ENCODE measurements at regions not wholly inside any gene's neighbourhood (a gene's known extent, or its start where the extent isn't known, plus 50 kb on each side); places are given as distances from the start of the nearest gene placed in this dataset.

GRCh38 chr3:81295906-81296577 lies 465.4 kb downstream of the GBE1 start:
- H3K36me3 ChIP-seq, result no peaks in the 10 kb centered on the region
- H3K27ac ChIP-seq, result no peak overlapping the region
- H3K4me3 ChIP-seq, result no peak overlapping the region
- H3K4me1 ChIP-seq, result no peaks in the 10 kb centered on the region
- no peaks in the 10 kb centered on the region for H3K9me3 ChIP-seq
- ATAC-seq, result no peak
- TF ChIP-seq CTCF (IDR thresholded peaks at IDR 0.05) (no peak), POLR2AphosphoS5 (IDR thresholded peaks at IDR 0.05) (no peak), EP300 (IDR thresholded peaks at IDR 0.05) (no peak), POLR2A (IDR thresholded peaks at IDR 0.05) (no peak)
- 88% methylated on average over 1 of the region's 1 CpG; no CpG with 5 or more reads in 1 of the 2 donors for WGBS, 2 donors (ENCODE audit: low coverage in 1 of 2)
- no peaks in the 10 kb centered on the region for H3K27me3 ChIP-seq

DNA sequence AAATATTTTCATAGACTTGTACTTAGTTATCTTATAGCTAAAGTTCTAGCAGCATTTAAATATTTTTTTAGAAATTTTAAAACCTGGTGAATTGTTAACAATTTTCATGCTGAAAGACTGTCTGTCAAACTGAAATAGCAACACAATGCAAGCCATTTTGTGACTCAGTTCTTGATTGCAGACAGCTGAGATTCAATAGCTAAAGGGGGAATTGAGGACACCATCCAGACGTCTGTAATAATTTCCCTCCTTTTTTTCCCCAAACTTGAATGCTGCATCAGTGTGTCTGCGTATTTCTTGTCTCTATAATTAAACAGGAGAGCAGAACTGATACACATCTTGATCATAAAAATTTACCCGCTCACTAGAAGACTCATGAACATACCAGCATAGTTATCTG lies 468.3 kb downstream of the GBE1 start:
- TF ChIP-seq POLR2AphosphoS5 (IDR thresholded peaks at IDR 0.05), result no peak
- TF ChIP-seq EP300 (IDR thresholded peaks at IDR 0.05), result no peak
- TF ChIP-seq CTCF (IDR thresholded peaks at IDR 0.05), result no peak
- TF ChIP-seq POLR2A (IDR thresholded peaks at IDR 0.05), result no peak
- Histone ChIP-seq H3K9me3 (peaks cover 0 to 6% (median 0%) of the 10 kb centered on the region in 3 donors), H3K36me3 (no peaks in the 10 kb centered on the region), H3K27ac (no peak overlapping the region), H3K4me1 (no peaks in the 10 kb centered on the region), H3K27me3 (no peaks in the 10 kb centered on the region), H3K4me3 (no peak overlapping the region)
- 57 to 67% methylated on average over 3 of the region's 3 CpGs for WGBS, 2 donors (ENCODE audit: low coverage in 1 of 2)
- ATAC-seq, result no peak

- Histone ChIP-seq H3K36me3 (no peaks in the 10 kb centered on the region), H3K4me1 (no peaks in the 10 kb centered on the region), H3K27me3 (no peaks in the 10 kb centered on the region), H3K9me3 (peaks cover 0 to 6% (median 0%) of the 10 kb centered on the region in 3 donors), H3K4me3 (no peak overlapping the region), H3K27ac (no peak overlapping the region)
- ATAC-seq, result no peak
- no peak for TF ChIP-seq EP300 (IDR thresholded peaks at IDR 0.05)
- no peak for TF ChIP-seq POLR2A (IDR thresholded peaks at IDR 0.05)
- TF ChIP-seq POLR2AphosphoS5 (IDR thresholded peaks at IDR 0.05), result no peak
- no peak for TF ChIP-seq CTCF (IDR thresholded peaks at IDR 0.05)
- WGBS, 2 donors (ENCODE audit: low coverage in 1 of 2), result 33 to 43% methylated on average over 1 of the region's 1 CpG
These were observed 469.9 kb downstream of the GBE1 start for GRCh38 chr3:81291586-81291985.

- TF ChIP-seq EP300 (IDR thresholded peaks at IDR 0.05) (no peak), POLR2AphosphoS5 (IDR thresholded peaks at IDR 0.05) (no peak), POLR2A (IDR thresholded peaks at IDR 0.05) (no peak), CTCF (IDR thresholded peaks at IDR 0.05) (no peak)
- H3K4me1 ChIP-seq, result no peaks in the 10 kb centered on the region
- 41 to 82% methylated on average over 3 of the region's 3 CpGs for WGBS, 2 donors (ENCODE audit: low coverage in 1 of 2)
- no peak for ATAC-seq
- H3K4me3 ChIP-seq, result no peak overlapping the region
- H3K27me3 ChIP-seq, result no peaks in the 10 kb centered on the region
- H3K36me3 ChIP-seq, result no peaks in the 10 kb centered on the region
- H3K9me3 ChIP-seq, result peaks cover 0 to 6% (median 0%) of the 10 kb centered on the region in 3 donors
- no peak overlapping the region for H3K27ac ChIP-seq
These were observed 471.8 kb downstream of the GBE1 start for GRCh38 chr3:81289676-81290075.

Data from gastroesophageal sphincter (tissue), 4 donors.